Activated CD4-positive, alpha-beta memory T cell treated with anti-CD3 and anti-CD28 coated beads for 36 hours (primary cell): ENCODE measurements at regions not wholly inside any gene's neighbourhood (a gene's known extent, or its start where the extent isn't known, plus 50 kb on each side); places are given as distances from the start of the nearest gene placed in this dataset.

Experiments used
- CTCF ChIA-PET: fragments of 350-600 bp; sonication (Branson Sonifier 250); formaldehyde crosslinking; loops from one replicate; lab custom pipeline; 2021; ENCODE audit warnings: antibody characterized with exemption, inconsistent platforms; lab: Charles Lee
- POLR2A ChIA-PET: fragments of 350-600 bp; sonication (Branson Sonifier 250); formaldehyde crosslinking; loops from one replicate; lab custom pipeline; 2021; ENCODE audit warnings: antibody characterized with exemption; lab: Charles Lee
- DNase-seq: peaks from one replicate; pipeline ENCODE4 v3.0.0-alpha.2; 2020
- H3K27ac Mint-ChIP-seq: one replicate; pipeline ENCODE4 v1.8.0; 2021; ENCODE audit warnings: mixed read lengths
- H3K27me3 Mint-ChIP-seq: one replicate; pipeline ENCODE4 v1.8.0; 2021; ENCODE audit warnings: mixed read lengths
- H3K36me3 Mint-ChIP-seq: one replicate; pipeline ENCODE4 v1.8.0; 2021; ENCODE audit warnings: mixed read lengths
- H3K4me1 Mint-ChIP-seq: one replicate; pipeline ENCODE4 v1.8.0; 2021; ENCODE audit warnings: low read depth, mixed read lengths
- H3K4me3 Mint-ChIP-seq: one replicate; pipeline ENCODE4 v1.8.0; 2021; ENCODE audit warnings: mild to moderate bottlenecking, mixed read lengths
- H3K9me3 Mint-ChIP-seq: one replicate; pipeline ENCODE4 v1.8.0; 2021; ENCODE audit warnings: mixed read lengths
- intact Hi-C: fragments of 100-400 bp; cut with micrococcal nuclease; formaldehyde crosslinking; loops from one replicate; pipeline ENCODE4 v1.15.1; 2023

DNA sequence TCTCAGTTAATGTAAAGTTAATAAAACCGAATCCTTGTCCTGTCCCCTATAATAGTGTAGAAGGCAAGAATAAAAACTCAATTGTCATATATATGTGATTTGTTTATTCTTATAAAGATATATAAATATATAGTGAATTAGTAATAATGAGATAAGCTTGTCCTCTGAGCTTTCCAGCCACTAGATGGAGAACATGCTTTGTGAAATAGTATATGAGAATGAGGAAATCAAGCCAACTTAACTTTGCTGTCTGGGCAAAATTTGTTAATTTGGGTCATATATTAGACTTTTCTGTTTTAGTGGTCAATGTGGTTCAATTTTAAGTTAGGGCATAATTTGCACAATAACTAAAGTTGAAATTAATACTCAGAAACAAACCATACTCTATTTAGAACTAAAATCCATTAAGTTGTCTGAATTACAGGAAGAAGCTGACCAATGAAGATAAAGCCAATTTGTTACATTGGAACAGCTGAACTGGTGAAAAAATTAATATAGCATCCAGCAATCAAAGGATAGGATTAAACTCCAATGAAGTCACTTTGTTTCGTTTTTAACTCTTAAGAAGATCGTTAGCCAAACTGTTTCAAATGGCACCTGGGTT is 595.0 kb downstream of the ARL4A start:
- intact Hi-C loops: no loop called here
- H3K36me3 Mint-ChIP-seq: no peaks in the 10 kb centered on the region
- no peak overlapping the region for H3K27ac Mint-ChIP-seq
- no peak for DNase-seq
- peaks cover 5% of the 10 kb centered on the region for H3K27me3 Mint-ChIP-seq
- CTCF ChIA-PET: interaction anchor here (0.8 to 3.4 kb wide), 5 partner anchors 460 to 1734 kb away, joined by 3 to 44 read pairs (median 8); no protein-coding TSS in a partner anchor
- POLR2A ChIA-PET: no interaction called here
- H3K4me1 Mint-ChIP-seq: no peaks in the 10 kb centered on the region
- no peak overlapping the region for H3K4me3 Mint-ChIP-seq
- H3K9me3 Mint-ChIP-seq: no peaks in the 10 kb centered on the region

DNA sequence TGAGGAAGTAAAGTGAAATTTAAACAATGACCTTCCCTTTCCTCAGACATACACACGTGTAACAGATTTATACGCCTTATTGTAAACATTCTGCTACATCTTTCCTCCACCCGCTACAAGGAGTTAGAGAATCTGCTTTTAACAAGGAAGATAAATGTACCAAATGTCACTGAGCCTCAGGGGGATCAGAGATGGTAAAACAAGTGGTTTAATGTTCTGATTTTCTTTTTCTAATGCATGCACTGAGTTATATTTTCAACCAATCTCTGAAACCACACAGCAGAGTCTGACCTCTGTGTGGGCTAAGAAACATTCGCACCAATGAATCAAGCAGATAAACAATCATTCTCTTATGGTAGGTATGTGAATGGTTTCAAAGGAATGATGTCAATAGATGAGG is 599.5 kb downstream of the ARL4A start:
- ChIA-PET POLR2A (no interaction called here), CTCF (no interaction called here)
- H3K36me3 Mint-ChIP-seq: no peaks in the 10 kb centered on the region
- H3K27ac Mint-ChIP-seq: no peak overlapping the region
- H3K27me3 Mint-ChIP-seq: peaks cover 5% of the 10 kb centered on the region
- H3K9me3 Mint-ChIP-seq: no peaks in the 10 kb centered on the region
- intact Hi-C loops: no loop called here
- DNase-seq: no peak
- no peak overlapping the region for H3K4me3 Mint-ChIP-seq
- H3K4me1 Mint-ChIP-seq: no peaks in the 10 kb centered on the region

DNA sequence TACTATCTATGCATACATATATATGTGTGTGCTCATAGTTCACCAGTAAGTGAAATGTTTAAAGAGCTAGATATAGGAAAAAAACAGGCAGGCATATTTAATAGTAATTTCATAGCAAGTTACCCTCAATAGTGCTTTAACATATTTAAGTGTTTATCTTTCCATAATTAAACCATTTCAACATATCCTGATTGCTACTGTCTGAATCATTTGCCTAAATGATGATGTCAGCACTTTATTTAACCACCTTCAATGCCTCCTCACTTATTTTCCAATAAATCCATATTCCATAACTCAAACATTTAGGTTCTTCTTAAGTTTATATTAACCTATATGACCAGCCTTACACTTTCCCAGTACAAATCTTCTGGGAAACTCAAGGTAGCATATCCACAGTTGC is 601.1 kb downstream of the ARL4A start:
- Mint-ChIP-seq H3K27ac (no peak overlapping the region), H3K27me3 (peaks cover 5% of the 10 kb centered on the region), H3K36me3 (no peaks in the 10 kb centered on the region), H3K9me3 (no peaks in the 10 kb centered on the region), H3K4me3 (no peak overlapping the region), H3K4me1 (no peaks in the 10 kb centered on the region)
- intact Hi-C loops: no loop called here
- DNase-seq: no peak
- ChIA-PET POLR2A (no interaction called here), CTCF (no interaction called here)

DNA sequence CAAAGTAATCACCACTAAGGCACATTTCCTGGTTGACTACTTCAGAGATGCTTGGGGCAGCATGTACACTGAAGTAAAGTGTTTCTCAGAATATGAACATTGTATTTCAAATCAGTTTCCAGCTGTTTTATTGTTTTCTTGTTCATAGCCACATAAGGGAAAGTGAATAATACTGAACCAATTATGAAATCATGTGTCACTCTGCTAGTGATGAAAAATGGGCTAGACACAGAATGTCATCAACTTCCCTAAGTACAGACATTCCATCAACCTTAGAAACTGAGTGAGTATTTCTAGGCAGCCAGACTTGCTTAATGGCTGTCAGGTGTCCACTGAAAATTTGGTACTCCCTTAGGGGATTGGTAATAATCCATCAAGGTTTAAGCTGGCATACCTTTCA is 603.5 kb downstream of the ARL4A start:
- DNase-seq: no peak
- no peaks in the 10 kb centered on the region for H3K4me1 Mint-ChIP-seq
- H3K36me3 Mint-ChIP-seq: no peaks in the 10 kb centered on the region
- H3K27ac Mint-ChIP-seq: no peak overlapping the region
- H3K9me3 Mint-ChIP-seq: no peaks in the 10 kb centered on the region
- no peak overlapping the region for H3K4me3 Mint-ChIP-seq
- peaks cover 1% of the 10 kb centered on the region for H3K27me3 Mint-ChIP-seq
- POLR2A ChIA-PET: no interaction called here
- intact Hi-C loops: no loop called here
- CTCF ChIA-PET: no interaction called here

DNA sequence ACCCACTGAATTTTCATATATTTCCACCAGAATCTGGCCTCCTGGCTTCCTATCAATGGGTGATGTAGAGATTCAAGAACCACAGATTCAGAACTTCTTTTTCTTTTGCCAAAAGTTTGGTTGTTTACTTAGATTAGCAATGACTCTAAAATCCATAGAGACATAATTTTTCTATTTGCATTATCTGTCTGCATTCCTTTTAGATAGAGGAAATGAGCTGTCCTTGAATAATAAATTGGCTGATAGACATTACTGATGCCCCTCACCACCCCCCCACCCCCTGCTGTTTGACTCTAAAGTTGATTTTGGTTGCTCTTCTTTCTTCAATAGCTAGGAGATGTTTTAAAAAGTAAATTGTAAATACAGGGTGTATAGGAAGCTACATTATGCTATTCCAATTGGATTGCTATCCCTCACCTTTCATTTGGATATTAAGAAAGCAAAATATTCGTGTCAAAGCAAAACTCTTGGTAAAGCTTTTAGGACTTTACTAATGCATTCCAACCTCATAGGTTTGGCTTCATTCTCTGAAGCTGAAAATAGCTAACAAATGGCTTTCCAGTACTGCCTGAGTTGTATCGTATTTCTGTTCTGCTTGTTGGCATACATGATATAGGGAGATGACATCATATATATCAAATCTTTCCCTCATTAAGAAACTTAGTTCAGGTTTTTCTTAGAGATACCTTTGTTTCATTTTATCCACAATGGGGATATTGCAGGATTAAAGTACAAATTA is 606.0 kb downstream of the ARL4A start:
- no peak for DNase-seq
- CTCF ChIA-PET: interaction anchor here (0.7 kb wide), 1 partner anchor 1398 kb away, joined by 3 read pairs; no protein-coding TSS in a partner anchor
- H3K9me3 Mint-ChIP-seq: no peaks in the 10 kb centered on the region
- POLR2A ChIA-PET: no interaction called here
- intact Hi-C loops: no loop called here
- H3K4me3 Mint-ChIP-seq: no peak overlapping the region
- H3K27me3 Mint-ChIP-seq: peaks cover 1% of the 10 kb centered on the region
- no peaks in the 10 kb centered on the region for H3K4me1 Mint-ChIP-seq
- no peaks in the 10 kb centered on the region for H3K36me3 Mint-ChIP-seq
- no peak overlapping the region for H3K27ac Mint-ChIP-seq

DNA sequence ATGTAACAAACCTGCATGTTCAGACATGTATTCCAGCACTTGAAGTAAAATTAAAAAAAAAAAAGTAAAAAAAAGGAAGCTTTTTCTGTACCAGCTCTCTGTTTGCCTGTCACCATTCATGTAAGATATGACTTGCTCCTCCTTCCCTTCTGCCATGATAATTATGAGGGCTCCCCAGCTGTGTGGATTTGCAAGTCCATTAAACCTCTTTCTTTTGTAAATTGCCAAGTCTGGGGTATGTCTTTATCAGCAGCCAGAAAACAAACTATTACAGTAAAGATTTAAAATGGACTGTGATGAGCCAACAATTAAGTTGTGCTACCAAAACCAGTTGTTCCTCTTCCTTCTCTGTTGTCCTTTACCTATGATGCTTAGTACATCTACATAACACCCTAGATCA is 619.6 kb downstream of the ARL4A start:
- H3K27ac Mint-ChIP-seq: no peak overlapping the region
- H3K36me3 Mint-ChIP-seq: no peaks in the 10 kb centered on the region
- no peaks in the 10 kb centered on the region for H3K4me1 Mint-ChIP-seq
- no peak overlapping the region for H3K4me3 Mint-ChIP-seq
- DNase-seq: no peak
- ChIA-PET POLR2A (no interaction called here), CTCF (no interaction called here)
- no peaks in the 10 kb centered on the region for H3K27me3 Mint-ChIP-seq
- intact Hi-C loops: no loop called here
- H3K9me3 Mint-ChIP-seq: peaks cover 2% of the 10 kb centered on the region

DNA sequence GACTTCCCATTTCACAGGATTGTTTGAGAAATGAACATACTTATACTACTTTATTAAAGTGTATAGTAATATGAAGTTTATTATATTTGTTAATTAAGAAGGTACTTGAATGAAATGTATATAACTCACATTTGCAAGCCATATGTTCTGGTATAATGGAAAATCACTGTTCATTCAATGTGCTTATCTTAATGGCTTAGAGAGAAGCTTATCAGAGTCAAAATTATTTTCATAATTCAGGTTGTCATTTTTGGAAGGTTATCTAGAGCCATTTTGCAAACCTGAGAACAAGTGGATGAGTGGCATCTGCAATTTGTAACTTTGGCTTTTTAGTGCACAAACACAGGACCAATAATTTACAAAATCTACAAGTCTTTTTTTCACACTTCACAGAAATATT is 621.0 kb downstream of the ARL4A start:
- H3K27me3 Mint-ChIP-seq: no peaks in the 10 kb centered on the region
- intact Hi-C loops: no loop called here
- CTCF ChIA-PET: no interaction called here
- H3K36me3 Mint-ChIP-seq: no peaks in the 10 kb centered on the region
- POLR2A ChIA-PET: no interaction called here
- H3K9me3 Mint-ChIP-seq: peaks cover 10% of the 10 kb centered on the region
- H3K27ac Mint-ChIP-seq: no peak overlapping the region
- H3K4me3 Mint-ChIP-seq: no peak overlapping the region
- H3K4me1 Mint-ChIP-seq: no peaks in the 10 kb centered on the region
- no peak for DNase-seq

DNA sequence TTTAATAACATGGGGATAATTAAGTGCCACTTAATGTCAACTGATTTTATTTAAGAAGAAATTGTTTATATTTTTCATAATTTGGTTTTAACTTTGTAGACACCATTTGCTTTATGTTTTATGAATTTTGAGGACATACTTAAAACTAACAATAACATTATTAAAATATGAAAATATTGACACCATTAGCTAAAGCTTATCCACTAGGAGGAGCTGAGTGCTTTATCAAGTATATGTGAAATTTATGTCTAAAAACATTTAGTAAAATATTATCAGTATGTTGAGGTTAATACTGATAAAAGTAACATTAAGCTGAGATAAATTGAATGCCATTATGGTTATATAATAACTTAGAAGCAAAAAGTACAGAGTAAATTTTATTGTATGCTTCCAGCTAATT is 622.1 kb downstream of the ARL4A start:
- Mint-ChIP-seq H3K9me3 (peaks cover 10% of the 10 kb centered on the region), H3K4me3 (no peak overlapping the region), H3K4me1 (no peaks in the 10 kb centered on the region), H3K27ac (no peak overlapping the region), H3K36me3 (no peaks in the 10 kb centered on the region), H3K27me3 (no peaks in the 10 kb centered on the region)
- intact Hi-C loops: no loop called here
- ChIA-PET POLR2A (no interaction called here), CTCF (no interaction called here)
- no peak for DNase-seq

DNA sequence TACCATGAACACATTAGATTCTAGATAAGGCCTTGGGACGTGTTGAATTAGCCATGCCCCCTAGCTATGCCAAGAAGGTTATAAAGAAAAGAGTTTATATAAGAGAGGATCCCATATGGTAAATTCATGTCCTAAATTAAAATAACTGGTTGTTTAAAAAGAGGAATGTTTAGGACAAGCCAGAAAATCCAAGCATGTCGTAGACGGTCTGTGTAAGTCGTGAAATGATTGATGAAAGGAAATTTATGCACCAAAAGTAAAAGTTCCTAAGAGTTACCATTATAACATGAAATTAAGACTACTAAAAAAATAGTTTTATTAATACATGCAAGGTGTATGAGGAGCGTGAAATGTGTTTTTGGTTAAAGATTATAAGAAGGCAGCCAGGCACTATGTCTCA is 624.9 kb downstream of the ARL4A start:
- no peak overlapping the region for H3K27ac Mint-ChIP-seq
- H3K36me3 Mint-ChIP-seq: no peaks in the 10 kb centered on the region
- no peak overlapping the region for H3K4me3 Mint-ChIP-seq
- no peaks in the 10 kb centered on the region for H3K4me1 Mint-ChIP-seq
- H3K27me3 Mint-ChIP-seq: no peaks in the 10 kb centered on the region
- ChIA-PET POLR2A (no interaction called here), CTCF (no interaction called here)
- intact Hi-C loops: no loop called here
- peaks cover 10% of the 10 kb centered on the region for H3K9me3 Mint-ChIP-seq
- DNase-seq: no peak

DNA sequence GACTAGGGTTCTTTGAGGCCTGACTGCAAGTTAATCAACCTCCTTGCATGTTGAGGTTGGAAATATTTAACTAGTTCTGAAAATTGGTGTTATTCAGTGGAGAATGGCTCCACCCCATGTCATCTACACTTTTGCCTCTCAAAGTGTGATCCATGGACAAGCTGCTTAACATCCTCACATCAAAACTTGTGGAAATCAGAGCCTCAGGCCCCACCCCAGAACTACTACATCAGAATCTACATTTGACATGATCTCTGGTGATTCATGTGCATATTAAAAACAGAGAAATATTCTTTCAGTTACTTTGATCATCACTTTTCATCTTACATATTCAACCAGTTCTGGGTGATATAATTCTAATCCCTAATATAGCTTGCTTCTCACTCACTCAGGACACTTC is 632.9 kb downstream of the ARL4A start:
- Mint-ChIP-seq H3K36me3 (no peaks in the 10 kb centered on the region), H3K27ac (no peak overlapping the region), H3K4me1 (no peaks in the 10 kb centered on the region), H3K27me3 (no peaks in the 10 kb centered on the region), H3K4me3 (no peak overlapping the region), H3K9me3 (no peaks in the 10 kb centered on the region)
- ChIA-PET CTCF (no interaction called here), POLR2A (no interaction called here)
- intact Hi-C loops: no loop called here
- no peak for DNase-seq

DNA sequence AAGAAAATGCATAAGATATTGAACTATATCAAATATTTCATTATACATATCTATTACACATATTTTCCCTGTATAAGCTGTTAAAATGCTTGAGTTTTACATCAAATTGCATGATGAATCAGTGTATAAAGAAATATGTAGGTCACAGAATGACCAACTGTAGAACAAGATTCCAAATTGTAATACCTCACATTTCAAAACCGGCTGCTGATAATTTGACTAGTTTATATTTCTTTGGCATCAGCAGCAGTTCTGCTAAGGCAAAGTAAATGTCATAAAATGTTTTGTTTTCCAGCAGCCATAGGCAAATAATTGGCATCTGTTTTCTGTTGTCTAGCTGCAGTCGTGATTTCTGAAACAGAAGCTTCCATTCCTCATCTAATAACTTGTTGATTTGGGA is 633.9 kb downstream of the ARL4A start:
- Mint-ChIP-seq H3K4me1 (no peaks in the 10 kb centered on the region), H3K9me3 (no peaks in the 10 kb centered on the region), H3K36me3 (no peaks in the 10 kb centered on the region), H3K27ac (no peak overlapping the region), H3K27me3 (no peaks in the 10 kb centered on the region), H3K4me3 (no peak overlapping the region)
- DNase-seq: no peak
- ChIA-PET CTCF (no interaction called here), POLR2A (no interaction called here)
- intact Hi-C loops: no loop called here

DNA sequence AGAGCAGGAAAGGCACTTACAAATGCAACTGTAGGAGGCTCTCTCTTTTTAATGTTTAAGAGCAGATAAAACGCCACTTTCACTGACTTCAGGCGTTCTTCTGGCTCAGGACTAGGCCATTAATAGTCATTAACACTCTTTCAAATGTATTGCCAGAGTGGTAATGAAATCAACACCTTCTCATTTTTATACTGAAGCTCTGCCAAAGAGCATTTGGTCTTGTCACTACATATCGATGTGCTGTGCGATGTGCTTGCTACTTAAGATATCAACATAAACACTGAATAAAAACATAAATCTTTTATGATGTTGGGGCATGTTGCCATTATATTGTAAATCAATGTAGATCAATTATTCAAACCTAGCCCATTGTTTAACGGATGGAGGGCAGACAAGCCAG is 634.7 kb downstream of the ARL4A start:
- intact Hi-C loops: no loop called here
- Mint-ChIP-seq H3K27ac (no peak overlapping the region), H3K27me3 (no peaks in the 10 kb centered on the region), H3K9me3 (no peaks in the 10 kb centered on the region), H3K4me3 (no peak overlapping the region), H3K4me1 (no peaks in the 10 kb centered on the region), H3K36me3 (no peaks in the 10 kb centered on the region)
- ChIA-PET CTCF (no interaction called here), POLR2A (no interaction called here)
- DNase-seq: no peak

DNA sequence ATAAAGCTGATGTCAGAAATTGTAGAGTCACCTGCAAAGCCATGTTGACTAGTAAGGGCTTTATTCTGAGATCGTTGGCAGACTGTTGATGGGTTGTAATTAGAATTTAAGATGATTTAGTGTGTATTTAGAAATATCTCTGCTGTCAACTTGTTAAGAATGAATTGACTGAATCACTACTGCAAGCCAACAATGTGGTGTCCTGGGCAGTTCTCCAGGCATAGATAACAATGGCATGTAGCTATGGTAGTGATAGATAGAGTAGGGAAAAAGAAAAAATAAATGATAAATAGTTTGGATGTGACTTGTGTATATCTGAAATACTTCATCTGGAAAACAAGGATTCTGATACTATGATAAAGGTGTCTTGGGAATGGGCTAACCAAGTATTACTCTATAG is 640.2 kb downstream of the ARL4A start:
- Mint-ChIP-seq H3K4me1 (no peaks in the 10 kb centered on the region), H3K9me3 (no peaks in the 10 kb centered on the region), H3K4me3 (no peak overlapping the region), H3K36me3 (no peaks in the 10 kb centered on the region), H3K27ac (no peak overlapping the region), H3K27me3 (no peaks in the 10 kb centered on the region)
- POLR2A ChIA-PET: no interaction called here
- DNase-seq: no peak
- intact Hi-C loops: no loop called here
- CTCF ChIA-PET: no interaction called here
